AG04449 (cell line): ENCODE measurements at regions not wholly inside any gene's neighbourhood (a gene's known extent, or its start where the extent isn't known, plus 50 kb on each side); places are given as distances from the start of the nearest gene placed in this dataset.

ENCODE experiments used
- CTCF ChIA-PET: fragments of 350-600 bp; formaldehyde crosslinking; extraction: SDS; loops from one replicate; lab custom pipeline; 2021; ENCODE audit warnings: antibody characterized with exemption; lab: Yijun Ruan, JAX
- POLR2A ChIA-PET: fragments of 400-600, 350-600 bp; formaldehyde crosslinking; extraction: SDS; loops from one replicate; lab custom pipeline; 2020; ENCODE audit warnings: antibody characterized with exemption, inconsistent platforms; lab: Yijun Ruan, JAX
- DNase-seq: peaks from one replicate; pipeline ENCODE4 v3.0.0-alpha.2; 2010; ENCODE audit warnings: low read depth, low spot score
- H3K4me3 ChIP-seq: 2 replicates; pipeline ENCODE4 v1.5.1; 2011; ENCODE audit warnings: low read depth, mild to moderate bottlenecking, control low read depth, low read length
- CTCF ChIP-seq: IDR thresholded peaks from one replicate; pipeline ENCODE4 v1.5.1; 2011; ENCODE audit warnings: mild to moderate bottlenecking, moderate library complexity, low read length, control low read depth, inconsistent platforms; ENCODE audit not compliant: insufficient read depth; ENCODE audit errors: missing control alignments

- POLR2A ChIA-PET, result no interaction called here
- no peak for TF ChIP-seq CTCF
- H3K4me3 ChIP-seq, result no peak overlapping the region
- CTCF ChIA-PET, result no interaction called here
- no peak for DNase-seq
Measured at GRCh38 chr6:21451546-21452013, 142.0 kb upstream of the SOX4 start.

GRCh38 chr6:21454262-21454661 lies 139.3 kb upstream of the SOX4 start:
- ChIA-PET CTCF (no interaction called here), POLR2A (no interaction called here)
- no peak for TF ChIP-seq CTCF
- no peak for DNase-seq
- no peak overlapping the region for H3K4me3 ChIP-seq

- ChIA-PET POLR2A (no interaction called here), CTCF (no interaction called here)
- TF ChIP-seq CTCF, result no peak
Measured at GRCh38 chr6:21455071-21455470, 138.5 kb upstream of the SOX4 start.

GRCh38 chr6:21457647-21458046 lies 135.9 kb upstream of the SOX4 start:
- CTCF ChIA-PET, result no interaction called here
- POLR2A ChIA-PET, result no interaction called here
- TF ChIP-seq CTCF, result no peak
- DNase-seq, result no peak
- H3K4me3 ChIP-seq, result no peak overlapping the region

More at GRCh38 chr6:21455071-21455470, 138.5 kb upstream of the SOX4 start:
- no peak overlapping the region for H3K4me3 ChIP-seq
- DNase-seq, result no peak

- no peak for TF ChIP-seq CTCF
Measured at GRCh38 chr6:21459641-21460040, 133.9 kb upstream of the SOX4 start.

GRCh38 chr6:21461844-21462518 lies 131.6 kb upstream of the SOX4 start:
- no peak for DNase-seq
- no peak overlapping the region for H3K4me3 ChIP-seq
- no peak for TF ChIP-seq CTCF
- ChIA-PET CTCF (no interaction called here), POLR2A (no interaction called here)

More at GRCh38 chr6:21459641-21460040, 133.9 kb upstream of the SOX4 start:
- DNase-seq, result no peak
- ChIA-PET CTCF (interaction anchor here (1.5 kb wide), 1 partner anchor 15 kb away, joined by 3 read pairs; no protein-coding TSS in a partner anchor), POLR2A (no interaction called here)
- no peak overlapping the region for H3K4me3 ChIP-seq
